ENCODE measurements at regions not wholly inside any gene's neighbourhood (a gene's known extent, or its start where the extent isn't known, plus 50 kb on each side); places are given as distances from the start of the nearest gene placed in this dataset.

- TF ChIP-seq INSM2 (tag by site-specific recombination; IDR thresholded peaks at IDR 0.05) (no peak), ZBTB1 (tag by site-specific recombination; IDR thresholded peaks at IDR 0.05) (no peak), ZNF184 (tag by site-specific recombination; IDR thresholded peaks at IDR 0.05) (no peak), CTCF (tag by site-specific recombination; IDR thresholded peaks at IDR 0.05) (no peak), ZNF639 (tag by site-specific recombination; IDR thresholded peaks at IDR 0.05) (no peak), ZNF416 (tag by site-specific recombination; IDR thresholded peaks at IDR 0.05) (no peak), ZNF280C (tag by site-specific recombination; IDR thresholded peaks at IDR 0.05) (no peak), ZNF398 (tag by site-specific recombination; IDR thresholded peaks at IDR 0.05) (no peak), ZNF175 (tag by site-specific recombination; IDR thresholded peaks at IDR 0.05) (no peak), ZNF202 (tag by site-specific recombination; IDR thresholded peaks at IDR 0.05; ENCODE audit: borderline replicate concordance) (no peak)
Observed at GRCh38 chr1:229759586-229759985, 133.5 kb downstream of the URB2 start.

Data from HEK293 (cell line).